ENCODE measurements at regions not wholly inside any gene's neighbourhood (a gene's known extent, or its start where the extent isn't known, plus 50 kb on each side); places are given as distances from the start of the nearest gene placed in this dataset.

GRCh38 chr5:146940295-146940694 lies 61.7 kb upstream of the PPP2R2B start:
- Histone ChIP-seq H3K27me3 (ENCODE audit: control insufficient read depth, insufficient read depth, low read length) (no peaks in the 10 kb centered on the region), H3K4me3 (ENCODE audit: low read depth, low read length) (no peak overlapping the region), H3K36me3 (ENCODE audit: control insufficient read depth, insufficient read depth, low read length) (no peaks in the 10 kb centered on the region)
- TF ChIP-seq CTCF (IDR thresholded peaks at IDR 0.05; ENCODE audit: insufficient read depth, low read length, severe bottlenecking) = no peak
- FAIRE-seq (no peak), DNase-seq (ENCODE audit: low read depth) (no peak)

GRCh38 chr5:146944019-146944418 lies 65.5 kb upstream of the PPP2R2B start:
- no peak overlapping the region for H3K4me3 ChIP-seq (ENCODE audit: low read depth, low read length)
- H3K27me3 ChIP-seq (ENCODE audit: control insufficient read depth, insufficient read depth, low read length) = no peaks in the 10 kb centered on the region
- no peaks in the 10 kb centered on the region for H3K36me3 ChIP-seq (ENCODE audit: control insufficient read depth, insufficient read depth, low read length)
- no peak for FAIRE-seq
- TF ChIP-seq CTCF (IDR thresholded peaks at IDR 0.05; ENCODE audit: insufficient read depth, low read length, severe bottlenecking) = no peak
- DNase-seq (ENCODE audit: low read depth) = no peak

- no peak overlapping the region for H3K4me3 ChIP-seq (ENCODE audit: low read depth, low read length)
- no peak for TF ChIP-seq CTCF (IDR thresholded peaks at IDR 0.05; ENCODE audit: insufficient read depth, low read length, severe bottlenecking)
- H3K36me3 ChIP-seq (ENCODE audit: control insufficient read depth, insufficient read depth, low read length) = no peaks in the 10 kb centered on the region
- FAIRE-seq (no peak), DNase-seq (ENCODE audit: low read depth) (no peak)
- H3K27me3 ChIP-seq (ENCODE audit: control insufficient read depth, insufficient read depth, low read length) = no peaks in the 10 kb centered on the region
Observed at GRCh38 chr5:146944764-146945616, 66.4 kb upstream of the PPP2R2B start.

GRCh38 chr5:146945617-146946084 lies 67.1 kb upstream of the PPP2R2B start:
- TF ChIP-seq CTCF (IDR thresholded peaks at IDR 0.05; ENCODE audit: insufficient read depth, low read length, severe bottlenecking) = no peak
- Histone ChIP-seq H3K36me3 (ENCODE audit: control insufficient read depth, insufficient read depth, low read length) (no peaks in the 10 kb centered on the region), H3K4me3 (ENCODE audit: low read depth, low read length) (no peak overlapping the region), H3K27me3 (ENCODE audit: control insufficient read depth, insufficient read depth, low read length) (no peaks in the 10 kb centered on the region)
- FAIRE-seq (no peak), DNase-seq (ENCODE audit: low read depth) (no peak)

- TF ChIP-seq CTCF (IDR thresholded peaks at IDR 0.05; ENCODE audit: insufficient read depth, low read length, severe bottlenecking) = peak; percentile 47
- DNase-seq (ENCODE audit: low read depth) (peak; percentile 30), FAIRE-seq (no peak)
- H3K36me3 ChIP-seq (ENCODE audit: control insufficient read depth, insufficient read depth, low read length) = no peaks in the 10 kb centered on the region
- H3K27me3 ChIP-seq (ENCODE audit: control insufficient read depth, insufficient read depth, low read length) = no peaks in the 10 kb centered on the region
- no peak overlapping the region for H3K4me3 ChIP-seq (ENCODE audit: low read depth, low read length)
Observed at GRCh38 chr5:146947181-146947941, 68.8 kb upstream of the PPP2R2B start.

Measured in bronchial epithelial cell (primary cell).